Nephron progenitor cell (in vitro differentiated cells): ENCODE measurements at regions not wholly inside any gene's neighbourhood (a gene's known extent, or its start where the extent isn't known, plus 50 kb on each side); places are given as distances from the start of the nearest gene placed in this dataset.

ENCODE experiments used
- DNase-seq: peaks from one replicate; pipeline ENCODE4 v3.0.0; 2021
- H3K27ac Mint-ChIP-seq: 2 replicates; pipeline ENCODE4 v1.8.0; 2021; ENCODE audit warnings: mild to moderate bottlenecking, moderate library complexity, mixed read lengths
- H3K27me3 Mint-ChIP-seq: 2 replicates; pipeline ENCODE4 v1.8.0; 2021; ENCODE audit warnings: mild to moderate bottlenecking, low read depth, mixed read lengths; ENCODE audit not compliant: poor library complexity
- H3K36me3 Mint-ChIP-seq: 2 replicates; pipeline ENCODE4 v1.8.0; 2021; ENCODE audit warnings: low read depth, mixed read lengths
- H3K4me1 Mint-ChIP-seq: 2 replicates; pipeline ENCODE4 v1.8.0; 2021; ENCODE audit warnings: mixed read lengths
- H3K4me3 Mint-ChIP-seq: 2 replicates; pipeline ENCODE4 v1.8.0; 2021; ENCODE audit warnings: mild to moderate bottlenecking, moderate library complexity, mixed read lengths
- H3K9me3 Mint-ChIP-seq: 2 replicates; pipeline ENCODE4 v1.8.0; 2021; ENCODE audit warnings: mild to moderate bottlenecking, moderate library complexity, mixed read lengths
- CTCF ChIP-seq: fragments of 200-600 bp; sonication (generic); IDR thresholded peaks from 2 replicates; pipeline ENCODE4 v1.5.0; 2021; ENCODE audit warnings: antibody characterized with exemption

GRCh38 chr1:237975376-237975775 lies 84.7 kb upstream of the ZP4 start:
- Mint-ChIP-seq H3K4me1 (peaks cover 14% of the 10 kb centered on the region), H3K36me3 (no peaks in the 10 kb centered on the region), H3K27ac (no peak overlapping the region), H3K27me3 (peaks cover 6% of the 10 kb centered on the region), H3K4me3 (no peak overlapping the region), H3K9me3 (no peaks in the 10 kb centered on the region)
- DNase-seq = no peak
- TF ChIP-seq CTCF = no peak

GRCh38 chr1:237972186-237972585 lies 81.5 kb upstream of the ZP4 start:
- no peak overlapping the region for H3K27ac Mint-ChIP-seq
- peaks cover 14% of the 10 kb centered on the region for H3K4me1 Mint-ChIP-seq
- H3K36me3 Mint-ChIP-seq = no peaks in the 10 kb centered on the region
- H3K27me3 Mint-ChIP-seq = peaks cover 6% of the 10 kb centered on the region
- no peak for DNase-seq
- H3K9me3 Mint-ChIP-seq = no peaks in the 10 kb centered on the region
- H3K4me3 Mint-ChIP-seq = no peak overlapping the region
- TF ChIP-seq CTCF = no peak

DNA sequence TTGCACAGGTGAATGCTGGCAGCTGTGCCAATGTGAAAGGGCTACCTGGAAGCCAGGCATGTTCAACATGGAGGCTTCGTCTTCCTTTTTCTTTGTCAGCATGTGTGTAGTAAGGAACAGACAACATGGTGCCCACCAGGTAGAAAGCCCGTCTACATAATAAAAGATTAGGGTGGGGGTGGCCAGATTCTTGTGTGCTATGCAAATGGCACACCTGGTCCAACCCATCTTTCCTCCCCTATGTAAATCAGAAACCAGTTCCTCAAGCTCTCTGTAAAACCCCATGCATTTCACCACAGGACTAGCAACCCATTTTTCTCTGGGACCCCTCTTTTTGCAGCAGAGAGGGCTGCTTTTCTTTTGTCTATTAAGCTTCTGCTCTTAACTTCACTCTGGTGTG lies 72.3 kb upstream of the ZP4 start:
- Mint-ChIP-seq H3K4me3 (no peak overlapping the region), H3K36me3 (no peaks in the 10 kb centered on the region), H3K4me1 (peaks cover 4% of the 10 kb centered on the region), H3K27ac (no peak overlapping the region), H3K27me3 (peaks cover 5% of the 10 kb centered on the region), H3K9me3 (no peaks in the 10 kb centered on the region)
- no peak for TF ChIP-seq CTCF
- no peak for DNase-seq

DNA sequence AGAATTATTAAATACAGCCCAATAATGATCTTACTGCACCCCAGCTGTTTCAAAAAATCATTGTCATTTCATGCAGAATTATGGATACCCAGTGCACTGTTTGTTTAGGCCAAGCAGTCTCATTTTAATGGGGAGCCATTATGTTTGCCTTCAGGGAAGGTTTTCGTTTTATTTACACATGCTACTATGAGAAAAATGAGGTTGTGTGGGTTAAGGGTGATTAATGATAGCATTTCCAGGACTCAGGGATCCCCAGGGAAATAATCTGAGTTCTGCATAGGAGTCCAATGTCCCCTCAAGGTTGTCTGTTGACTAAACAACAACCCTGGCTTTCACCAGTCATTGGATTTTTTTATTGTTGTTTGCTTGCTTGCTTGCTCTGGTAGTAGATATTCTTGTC lies 71.0 kb upstream of the ZP4 start:
- no peak for TF ChIP-seq CTCF
- H3K4me1 Mint-ChIP-seq = peaks cover 4% of the 10 kb centered on the region
- no peaks in the 10 kb centered on the region for H3K9me3 Mint-ChIP-seq
- H3K36me3 Mint-ChIP-seq = no peaks in the 10 kb centered on the region
- no peak overlapping the region for H3K27ac Mint-ChIP-seq
- no peak overlapping the region for H3K4me3 Mint-ChIP-seq
- DNase-seq = no peak
- peaks cover 7% of the 10 kb centered on the region for H3K27me3 Mint-ChIP-seq

- no peak overlapping the region for H3K27ac Mint-ChIP-seq
- peaks cover 4% of the 10 kb centered on the region for H3K4me1 Mint-ChIP-seq
- DNase-seq = no peak
- no peaks in the 10 kb centered on the region for H3K36me3 Mint-ChIP-seq
- H3K4me3 Mint-ChIP-seq = no peak overlapping the region
- peaks cover 10% of the 10 kb centered on the region for H3K27me3 Mint-ChIP-seq
- H3K9me3 Mint-ChIP-seq = no peaks in the 10 kb centered on the region
- TF ChIP-seq CTCF = no peak
Measured at GRCh38 chr1:237959838-237960237, 69.1 kb upstream of the ZP4 start.

DNA sequence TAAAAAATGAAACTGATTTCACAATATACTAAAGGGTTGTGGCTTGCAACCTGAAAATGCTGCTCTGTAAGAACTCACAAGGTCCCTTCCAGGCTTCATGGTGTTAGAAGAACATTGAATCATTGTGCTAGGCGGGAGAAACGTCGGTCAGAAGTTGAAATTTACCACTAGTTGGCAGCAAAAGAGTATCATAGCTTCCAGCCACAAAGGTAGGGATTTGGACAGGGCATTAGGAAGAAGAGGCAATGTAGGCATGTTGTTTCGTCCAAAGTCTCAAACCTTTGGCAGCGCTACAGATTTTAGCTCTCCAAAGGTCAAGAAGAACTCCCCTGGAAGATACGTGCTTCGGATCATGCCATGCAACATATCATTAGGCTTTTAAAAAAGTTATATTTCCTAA lies 62.5 kb upstream of the ZP4 start:
- DNase-seq = no peak
- H3K27me3 Mint-ChIP-seq = peaks cover 5% of the 10 kb centered on the region
- no peak for TF ChIP-seq CTCF

More for the DNA sequence above, 62.5 kb upstream of the ZP4 start:
- Mint-ChIP-seq H3K4me3 (no peak overlapping the region), H3K36me3 (no peaks in the 10 kb centered on the region), H3K27ac (no peak overlapping the region), H3K9me3 (no peaks in the 10 kb centered on the region), H3K4me1 (no peaks in the 10 kb centered on the region)
